Testis (tissue), 2 donors: ENCODE measurements at regions not wholly inside any gene's neighbourhood (a gene's known extent, or its start where the extent isn't known, plus 50 kb on each side); places are given as distances from the start of the nearest gene placed in this dataset.

Experiments used
- DNase-seq: peaks from one replicate; pipeline ENCODE4 v3.0.0-alpha.2; 2019
- H3K27ac ChIP-seq, 2 donors: fragments of 200-600 bp; sonication (generic); one replicate each; pipeline ENCODE4 v1.5.1; 2019
- H3K27me3 ChIP-seq: fragments of 200-600 bp; sonication (generic); one replicate; pipeline ENCODE4 v1.5.1; 2019
- H3K36me3 ChIP-seq: fragments of 200-600 bp; sonication (generic); one replicate; pipeline ENCODE4 v1.5.1; 2017; ENCODE audit warnings: low read depth; ENCODE audit errors: missing control alignments
- H3K4me1 ChIP-seq: fragments of 200-600 bp; sonication (generic); one replicate; pipeline ENCODE4 v1.5.1; 2019
- H3K4me3 ChIP-seq, 2 donors: fragments of 200-600 bp; sonication (generic); one replicate each; pipeline ENCODE4 v1.5.1; 2017 to 2019
- H3K9me3 ChIP-seq: fragments of 200-600 bp; sonication (generic); one replicate; pipeline ENCODE4 v1.5.1; 2017
- CTCF ChIP-seq, 3 experiments: fragments of 450-650 bp in 2 of 3; fragments of 200-600 bp in 1 of 3; sonication (generic) in 1 of 3; IDR thresholded peaks; one replicate each; pipeline ENCODE4 v1.5.1; 2016 to 2019; ENCODE audit warnings: antibody characterized with exemption in 3 of 3, mild to moderate bottlenecking in 2 of 3, moderate library complexity in 1 of 3
- POLR2A ChIP-seq: fragments of 450-650 bp; IDR thresholded peaks from one replicate; pipeline ENCODE4 v1.6.1; 2017; ENCODE audit warnings: antibody characterized with exemption, mild to moderate bottlenecking, moderate library complexity
- WGBS, 2 donors: methylation state at CpG; one replicate each; pipeline ENCODE4 v1.1.5; 2018; 5-methylcytosine and 5-hydroxymethylcytosine counted together
- intact Hi-C: fragments of 100-400 bp; cut with DNase I; formaldehyde crosslinking; loops from one replicate; pipeline ENCODE4 v1.15.1; 2023; ENCODE audit warnings: low total_unique reads

GRCh38 chr12:34597548-34598351 lies 575.5 kb downstream of the ALG10 start:
- H3K27me3 ChIP-seq: no peaks in the 10 kb centered on the region
- H3K9me3 ChIP-seq: no peaks in the 10 kb centered on the region
- intact Hi-C loops: no loop called here
- H3K36me3 ChIP-seq: no peaks in the 10 kb centered on the region
- no peak for DNase-seq
- no peak for TF ChIP-seq CTCF (IDR thresholded peaks at IDR 0.05)
- TF ChIP-seq POLR2A: no peak
- H3K27ac ChIP-seq: no peak overlapping the region
- no peak overlapping the region for H3K4me3 ChIP-seq
- WGBS, 2 donors: 50 to 58% methylated on average over 21 of the region's 21 CpGs
- H3K4me1 ChIP-seq: no peaks in the 10 kb centered on the region

GRCh38 chr12:34598352-34598827 lies 576.1 kb downstream of the ALG10 start:
- intact Hi-C loops: no loop called here
- no peak overlapping the region for H3K4me3 ChIP-seq
- 39 to 49% methylated on average over 5 to 7 of the region's 7 CpGs for WGBS, 2 donors
- no peaks in the 10 kb centered on the region for H3K9me3 ChIP-seq
- no peak for DNase-seq
- H3K27me3 ChIP-seq: no peaks in the 10 kb centered on the region
- H3K27ac ChIP-seq: no peak overlapping the region
- TF ChIP-seq CTCF (IDR thresholded peaks at IDR 0.05): no peak
- TF ChIP-seq POLR2A: no peak
- no peaks in the 10 kb centered on the region for H3K36me3 ChIP-seq
- no peaks in the 10 kb centered on the region for H3K4me1 ChIP-seq

- H3K36me3 ChIP-seq: no peaks in the 10 kb centered on the region
- no peak for TF ChIP-seq CTCF (IDR thresholded peaks at IDR 0.05)
- no peak for TF ChIP-seq POLR2A
- intact Hi-C loops: no loop called here
- DNase-seq: no peak
- H3K27ac ChIP-seq: no peak overlapping the region
- no peaks in the 10 kb centered on the region for H3K27me3 ChIP-seq
- WGBS, 2 donors: 45% methylated on average over 18 of the region's 18 CpGs
- no peaks in the 10 kb centered on the region for H3K4me1 ChIP-seq
- no peak overlapping the region for H3K4me3 ChIP-seq
- no peaks in the 10 kb centered on the region for H3K9me3 ChIP-seq
Observed at GRCh38 chr12:34598851-34599529, 576.7 kb downstream of the ALG10 start.

GRCh38 chr12:34599530-34600513 lies 577.5 kb downstream of the ALG10 start:
- H3K4me3 ChIP-seq: no peak overlapping the region
- no peak overlapping the region for H3K27ac ChIP-seq
- intact Hi-C loops: no loop called here
- no peak for TF ChIP-seq CTCF (IDR thresholded peaks at IDR 0.05)
- TF ChIP-seq POLR2A: no peak
- no peaks in the 10 kb centered on the region for H3K9me3 ChIP-seq
- H3K27me3 ChIP-seq: no peaks in the 10 kb centered on the region
- no peaks in the 10 kb centered on the region for H3K4me1 ChIP-seq
- 43 to 55% methylated on average over 24 to 32 of the region's 32 CpGs for WGBS, 2 donors
- no peak for DNase-seq
- H3K36me3 ChIP-seq: no peaks in the 10 kb centered on the region
